ENCODE measurements at regions not wholly inside any gene's neighbourhood (a gene's known extent, or its start where the extent isn't known, plus 50 kb on each side); places are given as distances from the start of the nearest gene placed in this dataset.

DNA sequence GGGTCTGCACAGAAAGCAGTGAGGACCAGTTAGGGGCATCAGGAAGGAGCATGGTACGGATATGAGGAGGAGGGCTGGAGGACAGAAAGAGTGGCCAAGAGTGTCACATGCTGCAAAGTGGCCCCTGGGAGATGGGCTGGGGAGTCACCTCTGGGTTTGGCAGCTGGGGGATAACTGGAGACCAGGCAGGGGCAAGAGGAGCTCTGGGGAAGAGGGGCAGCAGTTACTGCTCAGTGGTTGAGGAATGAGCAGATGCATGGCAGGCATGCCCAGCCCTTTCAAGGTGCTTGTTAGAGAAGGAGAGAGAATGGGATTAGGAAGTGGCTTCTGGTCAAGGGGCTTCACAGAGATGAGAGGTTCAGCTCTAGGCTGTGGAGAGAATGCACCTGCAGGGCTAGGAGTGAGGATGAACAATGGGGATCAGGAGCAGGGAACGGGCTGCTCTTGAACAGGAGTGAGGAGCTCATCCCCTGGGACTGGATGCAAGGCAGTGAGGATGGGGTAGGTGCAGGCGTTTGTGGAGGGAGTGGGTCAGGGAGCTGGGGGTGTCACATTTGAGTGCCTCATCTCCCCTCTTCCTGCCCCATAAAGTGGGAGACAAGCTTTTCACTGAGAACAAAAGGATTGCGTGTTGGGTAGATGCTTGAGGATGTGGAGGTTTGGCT, 127.5 kb downstream of the PAPOLA start:
- Histone ChIP-seq H3K27ac (ENCODE audit: low read depth, low read length) (no peak overlapping the region), H3K4me1 (ENCODE audit: control insufficient read depth, insufficient read depth, low read length) (no peaks in the 10 kb centered on the region), H3K4me3 (ENCODE audit: low read depth, low read length) (no peak overlapping the region), H3K27me3 (ENCODE audit: control insufficient read depth, insufficient read depth, low read length) (peaks cover 5% of the 10 kb centered on the region; the same call in 1 of the 2 replicates), H3K9ac (ENCODE audit: low read length) (no peak overlapping the region), H3K36me3 (ENCODE audit: control insufficient read depth, insufficient read depth, low read length) (no peaks in the 10 kb centered on the region), H3K9me3 (ENCODE audit: control insufficient read depth, insufficient read depth, low read depth, low read length) (peaks cover 7% of the 10 kb centered on the region)

DNA sequence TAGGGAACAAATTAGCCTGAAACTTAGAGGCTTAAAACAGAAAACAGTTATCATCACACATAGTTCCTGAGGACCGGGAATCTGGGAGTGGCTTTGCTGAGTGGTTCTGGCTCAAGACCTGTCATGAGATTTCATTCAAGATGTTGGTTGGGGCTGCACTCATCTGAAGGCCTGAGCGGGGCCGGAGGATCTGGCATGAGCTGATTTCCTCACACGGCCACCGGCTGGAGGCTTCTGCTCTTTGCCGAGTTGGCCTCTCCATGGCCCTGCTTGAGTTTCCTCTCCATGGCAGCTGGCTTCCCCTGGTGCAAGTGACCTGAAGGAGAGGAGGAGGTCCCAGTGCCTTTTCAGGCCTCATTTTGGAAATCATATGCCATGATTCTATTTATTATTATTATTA, 128.1 kb downstream of the PAPOLA start:
- no peak overlapping the region for H3K9ac ChIP-seq (ENCODE audit: low read length)
- H3K4me3 ChIP-seq (ENCODE audit: low read depth, low read length): no peak overlapping the region
- H3K36me3 ChIP-seq (ENCODE audit: control insufficient read depth, insufficient read depth, low read length): no peaks in the 10 kb centered on the region
- H3K27ac ChIP-seq (ENCODE audit: low read depth, low read length): no peak overlapping the region
- H3K27me3 ChIP-seq (ENCODE audit: control insufficient read depth, insufficient read depth, low read length): peaks cover 5% of the 10 kb centered on the region; the same call in 1 of the 2 replicates
- H3K4me1 ChIP-seq (ENCODE audit: control insufficient read depth, insufficient read depth, low read length): no peaks in the 10 kb centered on the region
- H3K9me3 ChIP-seq (ENCODE audit: control insufficient read depth, insufficient read depth, low read depth, low read length): peaks cover 7% of the 10 kb centered on the region

DNA sequence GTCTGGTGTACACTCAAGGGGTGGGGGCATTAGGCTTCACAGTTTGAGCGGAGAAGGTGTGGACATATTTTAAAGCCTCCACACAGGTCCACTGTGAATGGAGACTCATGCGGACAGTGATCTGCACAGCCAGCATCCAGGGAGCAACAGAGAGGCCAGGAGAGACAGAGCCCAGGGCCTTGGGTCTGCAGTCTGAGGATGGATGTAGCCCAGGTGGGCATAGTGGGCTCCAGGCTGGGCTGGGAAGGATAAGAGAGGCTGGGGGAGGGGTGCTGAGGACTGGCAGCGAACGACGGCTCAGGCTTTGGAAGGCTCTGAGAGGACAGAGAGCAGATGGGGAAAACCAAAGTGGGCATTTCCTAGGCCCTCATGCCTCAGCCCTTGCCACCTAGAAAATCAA, 128.8 kb downstream of the PAPOLA start:
- no peak overlapping the region for H3K27ac ChIP-seq (ENCODE audit: low read depth, low read length)
- no peaks in the 10 kb centered on the region for H3K4me1 ChIP-seq (ENCODE audit: control insufficient read depth, insufficient read depth, low read length)
- no peak overlapping the region for H3K4me3 ChIP-seq (ENCODE audit: low read depth, low read length)
- H3K27me3 ChIP-seq (ENCODE audit: control insufficient read depth, insufficient read depth, low read length): peaks cover 5% of the 10 kb centered on the region; the same call in 1 of the 2 replicates
- H3K9ac ChIP-seq (ENCODE audit: low read length): no peak overlapping the region
- H3K9me3 ChIP-seq (ENCODE audit: control insufficient read depth, insufficient read depth, low read depth, low read length): peaks cover 7% of the 10 kb centered on the region
- H3K36me3 ChIP-seq (ENCODE audit: control insufficient read depth, insufficient read depth, low read length): no peaks in the 10 kb centered on the region

DNA sequence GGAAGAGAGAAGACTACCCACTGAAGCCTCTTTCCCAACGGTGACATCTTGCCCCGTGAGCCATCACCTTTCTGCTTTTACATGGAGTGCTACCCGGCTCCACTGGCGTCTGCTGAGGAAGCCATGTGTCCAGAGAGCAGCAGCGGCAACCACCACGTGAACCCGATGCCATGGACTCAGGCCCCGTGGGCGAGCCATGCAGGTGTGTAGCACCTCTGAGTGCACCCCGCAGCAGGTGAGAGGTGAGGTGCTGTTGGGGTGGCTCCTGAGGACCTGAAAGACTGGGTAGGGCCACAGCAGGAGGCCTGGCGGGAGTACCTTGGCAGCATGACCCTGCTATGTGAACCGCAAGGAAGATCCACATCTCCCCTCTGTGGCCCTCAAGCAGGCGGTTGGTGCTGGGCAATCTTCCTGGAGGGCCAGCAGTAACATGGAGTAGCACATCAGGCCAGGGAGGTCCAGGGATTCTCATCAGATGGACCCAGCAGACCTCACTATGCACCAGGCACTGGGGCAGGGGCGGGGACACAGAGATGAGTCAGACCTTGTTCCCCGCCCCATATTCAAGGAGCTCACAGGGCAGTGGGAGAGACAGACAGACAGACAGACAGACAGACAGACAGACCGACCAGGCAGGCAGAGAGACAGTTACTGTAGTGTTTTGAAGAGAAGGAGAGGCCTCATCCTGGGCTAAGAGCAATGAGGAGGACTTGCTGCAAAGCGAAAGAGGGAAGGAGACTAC, 129.6 kb downstream of the PAPOLA start:
- Histone ChIP-seq H3K9ac (ENCODE audit: low read length) (no peak overlapping the region), H3K27me3 (ENCODE audit: control insufficient read depth, insufficient read depth, low read length) (peaks cover 5% of the 10 kb centered on the region; the same call in 1 of the 2 replicates), H3K27ac (ENCODE audit: low read depth, low read length) (no peak overlapping the region), H3K4me1 (ENCODE audit: control insufficient read depth, insufficient read depth, low read length) (no peaks in the 10 kb centered on the region), H3K4me3 (ENCODE audit: low read depth, low read length) (no peak overlapping the region), H3K36me3 (ENCODE audit: control insufficient read depth, insufficient read depth, low read length) (no peaks in the 10 kb centered on the region), H3K9me3 (ENCODE audit: control insufficient read depth, insufficient read depth, low read depth, low read length) (peaks cover 7% of the 10 kb centered on the region)

DNA sequence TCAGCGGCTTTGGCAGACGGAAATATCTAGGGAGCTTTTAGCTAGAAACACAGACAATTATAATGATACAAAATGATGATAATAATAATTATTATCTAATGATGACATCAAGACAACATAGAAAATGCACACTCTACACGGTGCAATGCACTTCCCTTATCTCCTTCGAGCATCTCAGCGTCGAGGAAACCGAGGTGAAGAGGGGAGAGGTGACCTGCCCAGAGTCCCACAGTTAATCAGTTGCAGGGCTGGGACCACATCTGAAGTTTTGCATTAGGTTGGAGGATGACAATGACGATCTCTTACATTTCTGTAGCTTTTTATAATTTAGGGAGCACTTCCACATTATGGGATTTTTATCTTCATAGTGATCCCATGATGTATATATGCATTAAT, 130.2 kb downstream of the PAPOLA start:
- peaks cover 5% of the 10 kb centered on the region; the same call in 1 of the 2 replicates for H3K27me3 ChIP-seq (ENCODE audit: control insufficient read depth, insufficient read depth, low read length)
- H3K36me3 ChIP-seq (ENCODE audit: control insufficient read depth, insufficient read depth, low read length): no peaks in the 10 kb centered on the region
- H3K4me3 ChIP-seq (ENCODE audit: low read depth, low read length): no peak overlapping the region
- H3K4me1 ChIP-seq (ENCODE audit: control insufficient read depth, insufficient read depth, low read length): no peaks in the 10 kb centered on the region
- no peak overlapping the region for H3K27ac ChIP-seq (ENCODE audit: low read depth, low read length)
- no peak overlapping the region for H3K9ac ChIP-seq (ENCODE audit: low read length)
- peaks cover 7% of the 10 kb centered on the region for H3K9me3 ChIP-seq (ENCODE audit: control insufficient read depth, insufficient read depth, low read depth, low read length)

DNA sequence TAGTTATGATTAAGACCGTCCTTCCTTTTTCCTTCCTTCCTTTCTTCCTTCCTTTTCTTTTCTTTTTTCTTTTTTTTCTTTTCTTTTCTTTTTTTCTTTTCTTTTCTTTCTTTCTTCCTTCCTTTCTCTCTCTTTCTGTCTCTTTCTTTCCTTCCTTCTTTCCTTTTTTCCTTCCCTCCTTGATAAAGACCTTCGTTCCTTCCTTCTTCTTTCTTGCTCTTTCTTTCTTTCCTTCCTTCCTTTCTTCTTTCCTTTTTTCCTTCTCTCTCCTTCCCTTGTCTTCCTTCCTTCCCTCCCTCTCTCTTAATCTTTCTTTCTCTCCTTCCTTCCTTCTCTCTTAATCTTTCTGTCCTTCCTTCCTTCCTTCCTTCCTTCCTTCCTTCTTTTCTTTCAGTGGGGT, 130.9 kb downstream of the PAPOLA start:
- no peak overlapping the region for H3K9ac ChIP-seq (ENCODE audit: low read length)
- H3K36me3 ChIP-seq (ENCODE audit: control insufficient read depth, insufficient read depth, low read length): no peaks in the 10 kb centered on the region
- H3K4me3 ChIP-seq (ENCODE audit: low read depth, low read length): no peak overlapping the region
- peaks cover 7% of the 10 kb centered on the region for H3K9me3 ChIP-seq (ENCODE audit: control insufficient read depth, insufficient read depth, low read depth, low read length)
- H3K4me1 ChIP-seq (ENCODE audit: control insufficient read depth, insufficient read depth, low read length): no peaks in the 10 kb centered on the region
- no peak overlapping the region for H3K27ac ChIP-seq (ENCODE audit: low read depth, low read length)
- H3K27me3 ChIP-seq (ENCODE audit: control insufficient read depth, insufficient read depth, low read length): peaks cover 2% of the 10 kb centered on the region; the same call in 1 of the 2 replicates

DNA sequence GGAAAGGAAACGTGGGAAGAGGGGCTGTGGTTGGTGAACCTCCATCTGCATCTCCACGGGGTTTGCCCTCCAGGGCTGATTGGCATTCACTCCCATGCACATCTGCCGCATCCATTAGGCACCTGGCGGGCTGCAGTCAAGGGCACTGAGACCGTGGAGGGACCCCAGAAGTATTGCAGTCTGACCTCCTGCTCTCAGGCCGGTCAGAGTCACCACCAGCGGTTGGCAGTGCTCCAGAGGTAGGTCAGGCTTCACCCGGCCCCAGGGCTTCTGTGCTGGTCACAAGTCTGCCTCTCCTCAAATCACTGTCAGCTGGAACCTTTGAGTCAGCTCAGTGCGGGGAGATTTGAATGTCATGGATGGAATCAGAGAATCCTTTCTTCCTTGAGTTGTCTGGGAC, 132.3 kb downstream of the PAPOLA start:
- no peak overlapping the region for H3K9ac ChIP-seq (ENCODE audit: low read length)
- H3K9me3 ChIP-seq (ENCODE audit: control insufficient read depth, insufficient read depth, low read depth, low read length): peaks cover 7% of the 10 kb centered on the region
- H3K4me1 ChIP-seq (ENCODE audit: control insufficient read depth, insufficient read depth, low read length): no peaks in the 10 kb centered on the region
- no peak overlapping the region for H3K4me3 ChIP-seq (ENCODE audit: low read depth, low read length)
- H3K27me3 ChIP-seq (ENCODE audit: control insufficient read depth, insufficient read depth, low read length): no peaks in the 10 kb centered on the region
- no peak overlapping the region for H3K27ac ChIP-seq (ENCODE audit: low read depth, low read length)
- H3K36me3 ChIP-seq (ENCODE audit: control insufficient read depth, insufficient read depth, low read length): no peaks in the 10 kb centered on the region

DNA sequence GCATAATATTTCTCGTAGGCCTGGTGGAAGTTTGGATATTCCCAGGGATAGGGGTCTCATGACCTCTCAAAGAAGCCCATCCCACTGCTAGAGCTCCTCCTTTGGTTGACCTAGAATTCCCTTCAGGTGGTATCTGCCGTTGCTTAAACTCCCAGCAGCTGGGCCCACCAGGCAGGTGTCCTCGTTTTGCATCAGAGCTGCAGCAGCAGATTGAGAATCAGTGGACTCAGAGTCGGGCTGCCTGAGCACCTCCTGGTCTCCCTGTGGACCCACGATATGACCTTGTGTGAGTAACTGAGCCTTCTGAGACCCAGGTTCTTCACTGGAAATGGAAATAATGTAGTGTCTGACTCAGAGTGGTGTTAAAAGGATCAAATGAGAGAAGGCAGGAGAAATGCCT, 132.7 kb downstream of the PAPOLA start:
- no peak overlapping the region for H3K4me3 ChIP-seq (ENCODE audit: low read depth, low read length)
- no peak overlapping the region for H3K27ac ChIP-seq (ENCODE audit: low read depth, low read length)
- H3K9ac ChIP-seq (ENCODE audit: low read length): no peak overlapping the region
- H3K9me3 ChIP-seq (ENCODE audit: control insufficient read depth, insufficient read depth, low read depth, low read length): peaks cover 4% of the 10 kb centered on the region
- H3K27me3 ChIP-seq (ENCODE audit: control insufficient read depth, insufficient read depth, low read length): no peaks in the 10 kb centered on the region
- H3K4me1 ChIP-seq (ENCODE audit: control insufficient read depth, insufficient read depth, low read length): no peaks in the 10 kb centered on the region
- no peaks in the 10 kb centered on the region for H3K36me3 ChIP-seq (ENCODE audit: control insufficient read depth, insufficient read depth, low read length)

DNA sequence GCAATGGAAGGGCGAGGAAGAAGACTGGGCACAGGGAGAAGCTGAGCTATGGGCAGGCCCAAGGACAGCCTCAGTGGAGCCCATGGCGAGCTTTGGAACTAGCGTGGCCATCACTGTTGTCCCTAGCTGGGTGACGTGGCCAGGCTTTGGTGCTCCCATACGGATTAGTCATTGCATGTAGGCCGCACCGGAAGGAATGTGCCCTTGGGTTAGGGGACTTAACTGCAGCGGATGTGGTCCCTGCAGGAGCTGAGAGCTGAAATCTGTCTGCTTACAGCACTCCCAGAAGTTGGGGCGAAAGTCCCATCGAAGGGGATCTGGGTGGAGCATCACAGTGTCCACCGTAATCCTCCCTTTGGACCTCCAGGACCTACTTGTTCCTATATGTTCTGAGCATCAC, 133.7 kb downstream of the PAPOLA start:
- Histone ChIP-seq H3K9me3 (ENCODE audit: control insufficient read depth, insufficient read depth, low read depth, low read length) (no peaks in the 10 kb centered on the region), H3K27ac (ENCODE audit: low read depth, low read length) (no peak overlapping the region), H3K36me3 (ENCODE audit: control insufficient read depth, insufficient read depth, low read length) (no peaks in the 10 kb centered on the region), H3K9ac (ENCODE audit: low read length) (no peak overlapping the region), H3K4me3 (ENCODE audit: low read depth, low read length) (no peak overlapping the region), H3K4me1 (ENCODE audit: control insufficient read depth, insufficient read depth, low read length) (no peaks in the 10 kb centered on the region), H3K27me3 (ENCODE audit: control insufficient read depth, insufficient read depth, low read length) (no peaks in the 10 kb centered on the region)

DNA sequence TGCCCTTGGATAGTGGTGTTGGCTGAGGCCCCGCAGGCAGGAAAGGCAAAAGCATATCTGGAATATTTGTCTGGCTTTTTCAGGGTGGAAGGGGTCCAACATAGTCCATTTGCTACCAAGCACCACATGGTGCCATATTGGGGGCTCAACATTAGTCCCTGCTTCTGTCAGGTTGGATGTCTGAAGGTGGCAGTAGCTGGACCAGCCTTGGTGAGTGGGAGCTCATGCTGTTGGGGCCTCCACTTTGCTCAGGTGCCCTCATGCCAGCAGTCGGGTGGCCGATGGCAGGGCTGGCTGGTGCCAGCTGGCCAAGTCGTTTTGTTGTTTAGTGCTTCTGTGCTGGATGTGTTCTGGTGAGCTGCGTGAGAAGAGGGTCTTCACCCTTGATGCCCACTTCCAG, 135.3 kb downstream of the PAPOLA start:
- Histone ChIP-seq H3K4me3 (ENCODE audit: low read depth, low read length) (no peak overlapping the region), H3K4me1 (ENCODE audit: control insufficient read depth, insufficient read depth, low read length) (no peaks in the 10 kb centered on the region), H3K27me3 (ENCODE audit: control insufficient read depth, insufficient read depth, low read length) (no peaks in the 10 kb centered on the region), H3K27ac (ENCODE audit: low read depth, low read length) (no peak overlapping the region), H3K36me3 (ENCODE audit: control insufficient read depth, insufficient read depth, low read length) (no peaks in the 10 kb centered on the region), H3K9me3 (ENCODE audit: control insufficient read depth, insufficient read depth, low read depth, low read length) (no peaks in the 10 kb centered on the region), H3K9ac (ENCODE audit: low read length) (no peak overlapping the region)

DNA sequence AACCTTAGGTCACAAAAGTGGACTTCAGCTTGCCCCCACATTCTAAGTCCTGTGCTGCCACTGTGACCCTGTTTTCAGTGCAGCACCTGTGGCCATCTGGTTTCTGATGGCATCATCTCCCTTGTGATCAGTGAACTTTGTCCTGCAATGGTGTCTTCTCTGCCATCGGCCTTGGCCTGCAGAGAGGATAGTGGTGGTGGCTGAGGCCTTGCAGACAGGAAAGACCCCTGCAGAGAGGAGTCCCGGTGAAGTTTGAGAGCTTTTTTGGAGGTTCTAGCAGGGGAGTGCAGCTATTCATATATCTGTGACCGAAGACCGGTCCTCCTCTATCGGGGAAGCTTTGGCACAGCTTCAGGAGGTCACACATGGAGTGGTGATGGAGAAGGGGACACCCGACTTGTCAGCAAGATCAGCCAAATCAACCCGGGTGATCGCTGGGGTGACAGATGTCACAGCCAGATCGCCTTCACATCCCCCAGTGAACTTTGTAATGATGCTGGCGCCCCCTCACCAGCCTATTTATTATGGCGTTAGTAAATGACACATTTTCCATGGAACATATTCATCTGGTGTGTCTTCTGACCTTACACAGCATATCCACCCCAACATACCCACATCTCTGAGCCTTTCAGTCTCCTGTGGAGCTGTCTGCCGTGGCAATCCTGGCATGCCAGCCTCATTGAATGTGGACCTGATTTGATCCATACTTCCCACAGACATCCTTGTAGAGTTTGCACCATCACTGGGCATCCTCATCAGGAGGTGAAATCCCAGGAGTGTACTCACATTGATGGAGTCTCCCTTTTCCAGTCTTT, 136.1 kb downstream of the PAPOLA start:
- Histone ChIP-seq H3K27me3 (ENCODE audit: control insufficient read depth, insufficient read depth, low read length) (no peaks in the 10 kb centered on the region), H3K4me3 (ENCODE audit: low read depth, low read length) (no peak overlapping the region), H3K9ac (ENCODE audit: low read length) (no peak overlapping the region), H3K4me1 (ENCODE audit: control insufficient read depth, insufficient read depth, low read length) (no peaks in the 10 kb centered on the region), H3K9me3 (ENCODE audit: control insufficient read depth, insufficient read depth, low read depth, low read length) (no peaks in the 10 kb centered on the region), H3K36me3 (ENCODE audit: control insufficient read depth, insufficient read depth, low read length) (no peaks in the 10 kb centered on the region), H3K27ac (ENCODE audit: low read depth, low read length) (no peak overlapping the region)
